ENCODE measurements at regions not wholly inside any gene's neighbourhood (a gene's known extent, or its start where the extent isn't known, plus 50 kb on each side); places are given as distances from the start of the nearest gene placed in this dataset.

GRCh38 chr1:9179463-9180110 lies 50.7 kb upstream of the GPR157 start:
- no peak for TF ChIP-seq GATA1 (IDR thresholded peaks at IDR 0.05; ENCODE audit: low read depth, low read length)
- TF ChIP-seq POLR2A (IDR thresholded peaks at IDR 0.05; ENCODE audit: low read length): no peak
- DNase-seq: no peak

GRCh38 chr1:9180111-9180819 lies 51.4 kb upstream of the GPR157 start:
- no peak for DNase-seq

GRCh38 chr1:9181176-9181906 lies 52.4 kb upstream of the GPR157 start:
- no peak for TF ChIP-seq GATA1 (IDR thresholded peaks at IDR 0.05; ENCODE audit: low read depth, low read length)
- no peak for TF ChIP-seq POLR2A (IDR thresholded peaks at IDR 0.05; ENCODE audit: low read length)
- peak; percentile 43 to 68 for DNase-seq

More at GRCh38 chr1:9180111-9180819, 51.4 kb upstream of the GPR157 start:
- TF ChIP-seq GATA1 (IDR thresholded peaks at IDR 0.05; ENCODE audit: low read depth, low read length) (no peak), POLR2A (IDR thresholded peaks at IDR 0.05; ENCODE audit: low read length) (no peak)

GRCh38 chr1:9181990-9182783 lies 52.4 kb upstream of the H6PD start:
- TF ChIP-seq GATA1 (IDR thresholded peaks at IDR 0.05; ENCODE audit: low read depth, low read length) (no peak), POLR2A (IDR thresholded peaks at IDR 0.05; ENCODE audit: low read length) (no peak)
- DNase-seq: peak; percentile 14 to 35

GRCh38 chr1:9182784-9183257 lies 51.8 kb upstream of the H6PD start:
- no peak for DNase-seq
- TF ChIP-seq POLR2A (IDR thresholded peaks at IDR 0.05; ENCODE audit: low read length) (no peak), GATA1 (IDR thresholded peaks at IDR 0.05; ENCODE audit: low read depth, low read length) (no peak)

GRCh38 chr1:9183441-9183840 lies 51.1 kb upstream of the H6PD start:
- TF ChIP-seq GATA1 (IDR thresholded peaks at IDR 0.05; ENCODE audit: low read depth, low read length): no peak
- no peak for TF ChIP-seq POLR2A (IDR thresholded peaks at IDR 0.05; ENCODE audit: low read length)
- no peak for DNase-seq

GRCh38 chr1:9183898-9184297 lies 50.7 kb upstream of the H6PD start:
- TF ChIP-seq POLR2A (IDR thresholded peaks at IDR 0.05; ENCODE audit: low read length): no peak
- TF ChIP-seq GATA1 (IDR thresholded peaks at IDR 0.05; ENCODE audit: low read depth, low read length): no peak
- no peak for DNase-seq

- no peak for DNase-seq
- no peak for TF ChIP-seq POLR2A (IDR thresholded peaks at IDR 0.05; ENCODE audit: low read length)
- no peak for TF ChIP-seq GATA1 (IDR thresholded peaks at IDR 0.05; ENCODE audit: low read depth, low read length)
These were observed 49.8 kb upstream of the H6PD start for GRCh38 chr1:9184749-9185148.

All from erythroblast (primary cell).